Neural crest cell (in vitro differentiated cells): ENCODE measurements at regions not wholly inside any gene's neighbourhood (a gene's known extent, or its start where the extent isn't known, plus 50 kb on each side); places are given as distances from the start of the nearest gene placed in this dataset.

Experiments
- DNase-seq: peaks from one replicate; pipeline ENCODE4 v3.0.0; 2021; ENCODE audit warnings: low read depth, mixed read lengths, low spot score
- H3K27ac Mint-ChIP-seq: one replicate; pipeline ENCODE4 v1.8.0; 2021; ENCODE audit warnings: mild to moderate bottlenecking, mixed read lengths; ENCODE audit not compliant: unreplicated experiment
- H3K27me3 Mint-ChIP-seq: 2 replicates; pipeline ENCODE4 v1.8.0; 2021; ENCODE audit warnings: low read depth, mild to moderate bottlenecking, mixed read lengths
- H3K36me3 Mint-ChIP-seq: 2 replicates; pipeline ENCODE4 v1.8.0; 2021; ENCODE audit warnings: low read depth, mild to moderate bottlenecking, mixed read lengths
- H3K4me1 Mint-ChIP-seq: 2 replicates; pipeline ENCODE4 v1.8.0; 2021; ENCODE audit warnings: mixed read lengths
- H3K4me3 Mint-ChIP-seq: one replicate; pipeline ENCODE4 v1.8.0; 2021; ENCODE audit warnings: mild to moderate bottlenecking, mixed read lengths
- H3K9me3 Mint-ChIP-seq: 2 replicates; pipeline ENCODE4 v1.8.0; 2021; ENCODE audit warnings: mixed read lengths
- CTCF ChIP-seq: fragments of 200-600 bp; sonication (generic); conservative IDR thresholded peaks from 2 replicates; pipeline ENCODE4 v1.5.0; 2021; ENCODE audit warnings: antibody characterized with exemption, mild to moderate bottlenecking

DNA sequence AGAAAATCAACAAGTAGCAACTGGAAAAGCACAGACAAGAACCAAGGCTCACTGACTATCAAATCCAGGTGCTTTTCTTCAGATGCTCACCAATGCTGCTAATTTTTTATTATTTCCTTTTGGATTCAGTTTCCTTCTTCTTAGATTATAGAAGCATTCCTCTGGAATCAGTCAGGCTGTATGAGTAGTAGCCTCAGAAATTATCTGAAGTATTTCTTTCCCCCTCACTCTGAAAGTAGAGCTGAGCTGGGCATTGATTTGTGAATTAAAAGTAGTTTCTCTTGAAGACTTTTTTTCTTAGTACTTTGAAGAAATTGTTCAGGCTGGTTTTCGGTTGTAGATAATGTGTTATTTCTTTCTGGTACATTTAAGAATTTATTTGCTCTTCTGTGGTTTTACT is 273.7 kb downstream of the NOL4 start:
- Mint-ChIP-seq H3K27ac (no peak overlapping the region), H3K9me3 (no peaks in the 10 kb centered on the region), H3K36me3 (no peaks in the 10 kb centered on the region), H3K27me3 (no peaks in the 10 kb centered on the region), H3K4me1 (no peaks in the 10 kb centered on the region), H3K4me3 (no peak overlapping the region)
- no peak for DNase-seq
- TF ChIP-seq CTCF, result no peak

DNA sequence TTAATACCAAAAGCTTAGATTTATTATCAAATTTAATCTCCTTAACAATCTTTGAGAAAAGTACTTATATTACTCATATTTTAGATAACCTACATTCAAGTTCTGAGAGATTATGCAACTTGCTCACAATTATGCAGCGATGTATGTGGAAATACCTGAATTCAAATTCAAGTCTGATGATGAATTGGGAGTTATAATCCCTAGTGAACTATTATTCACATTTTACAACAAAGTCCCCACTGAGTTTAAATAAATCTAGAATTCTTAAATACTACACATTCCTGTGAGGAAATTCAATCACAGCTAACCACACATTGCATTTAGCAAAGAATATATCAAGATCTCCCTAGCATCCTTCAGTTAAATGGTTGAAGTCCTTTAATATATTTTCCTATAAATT is 278.4 kb downstream of the NOL4 start:
- Mint-ChIP-seq H3K36me3 (no peaks in the 10 kb centered on the region), H3K4me3 (no peak overlapping the region), H3K4me1 (no peaks in the 10 kb centered on the region), H3K27ac (no peak overlapping the region), H3K9me3 (no peaks in the 10 kb centered on the region), H3K27me3 (no peaks in the 10 kb centered on the region)
- no peak for DNase-seq
- TF ChIP-seq CTCF, result no peak

- Mint-ChIP-seq H3K36me3 (no peaks in the 10 kb centered on the region), H3K4me3 (no peak overlapping the region), H3K27ac (no peak overlapping the region), H3K4me1 (no peaks in the 10 kb centered on the region), H3K9me3 (peaks cover 3% of the 10 kb centered on the region), H3K27me3 (no peaks in the 10 kb centered on the region)
- no peak for DNase-seq
- no peak for TF ChIP-seq CTCF
These were observed 280.2 kb downstream of the NOL4 start for GRCh38 chr18:33944493-33944892.

DNA sequence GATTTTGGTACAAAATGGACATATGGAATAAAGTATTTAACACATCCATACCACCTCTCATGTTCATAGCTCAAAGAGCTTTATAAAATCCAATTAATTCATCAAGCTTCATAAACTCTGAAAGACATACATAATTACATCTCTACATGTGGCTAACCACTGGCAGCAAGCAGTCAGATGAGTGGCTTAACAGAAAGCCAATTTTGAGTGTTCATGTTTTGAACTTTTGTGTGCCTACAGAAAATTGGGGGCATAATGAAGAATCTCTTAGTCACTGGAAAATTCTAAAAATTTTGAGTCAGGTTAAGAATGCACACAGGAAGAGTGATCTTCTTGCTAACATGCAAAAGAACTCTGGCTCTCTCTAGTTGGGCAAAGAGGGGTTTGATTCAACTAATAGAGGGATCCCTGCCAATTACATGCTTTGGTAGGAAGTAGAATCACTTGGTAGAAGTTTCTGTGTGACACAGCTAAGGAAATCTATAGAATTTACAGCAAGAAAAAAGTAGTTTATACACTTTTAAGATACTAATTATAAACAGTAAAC is 287.4 kb downstream of the NOL4 start:
- H3K27ac Mint-ChIP-seq, result no peak overlapping the region
- H3K4me3 Mint-ChIP-seq, result no peak overlapping the region
- H3K27me3 Mint-ChIP-seq, result no peaks in the 10 kb centered on the region

DNA sequence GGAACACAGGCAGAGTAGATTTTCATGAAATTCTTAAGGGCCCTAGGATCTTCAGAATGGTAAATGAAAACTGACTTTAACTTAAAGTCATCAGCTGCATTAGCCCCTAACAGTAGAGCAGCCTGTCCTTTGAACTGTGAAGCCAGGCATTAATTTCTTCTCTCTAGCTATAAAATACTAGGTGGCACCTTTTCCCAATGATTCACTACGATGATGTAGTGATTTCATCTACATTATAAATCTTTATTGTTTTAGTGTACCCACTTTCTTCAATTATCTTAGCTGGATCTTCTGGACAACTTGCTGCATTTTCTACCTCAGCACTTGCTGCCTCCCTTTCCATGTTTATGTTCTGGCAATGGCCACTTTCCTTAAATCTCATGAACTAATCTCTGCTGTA is 290.5 kb downstream of the NOL4 start:
- no peaks in the 10 kb centered on the region for H3K36me3 Mint-ChIP-seq
- DNase-seq, result no peak
- H3K4me1 Mint-ChIP-seq, result no peaks in the 10 kb centered on the region
- no peaks in the 10 kb centered on the region for H3K27me3 Mint-ChIP-seq
- no peak overlapping the region for H3K4me3 Mint-ChIP-seq
- TF ChIP-seq CTCF, result no peak
- H3K27ac Mint-ChIP-seq, result no peak overlapping the region
- peaks cover 2% of the 10 kb centered on the region for H3K9me3 Mint-ChIP-seq

More for the DNA sequence above, 287.4 kb downstream of the NOL4 start:
- no peak for DNase-seq
- no peak for TF ChIP-seq CTCF
- no peaks in the 10 kb centered on the region for H3K36me3 Mint-ChIP-seq
- H3K9me3 Mint-ChIP-seq, result peaks cover 6% of the 10 kb centered on the region
- H3K4me1 Mint-ChIP-seq, result no peaks in the 10 kb centered on the region

- TF ChIP-seq CTCF, result no peak
- H3K4me3 Mint-ChIP-seq, result no peak overlapping the region
- H3K27ac Mint-ChIP-seq, result no peak overlapping the region
These were observed 296.5 kb downstream of the NOL4 start for GRCh38 chr18:33928231-33928630.

More at GRCh38 chr18:33928231-33928630, 296.5 kb downstream of the NOL4 start:
- no peaks in the 10 kb centered on the region for H3K36me3 Mint-ChIP-seq
- DNase-seq, result no peak
- H3K27me3 Mint-ChIP-seq, result no peaks in the 10 kb centered on the region
- H3K9me3 Mint-ChIP-seq, result no peaks in the 10 kb centered on the region
- H3K4me1 Mint-ChIP-seq, result peaks cover 9% of the 10 kb centered on the region
